ENCODE measurements at regions not wholly inside any gene's neighbourhood (a gene's known extent, or its start where the extent isn't known, plus 50 kb on each side); places are given as distances from the start of the nearest gene placed in this dataset.
"Not testable (repeated sequence)": the region's sequence is repeated elsewhere in the genome, so short reads cannot be mapped to it uniquely, and the experiment has no call there.

GRCh38 chr14:23861666-23862065 is 91.9 kb upstream of the DHRS4 start:
- no peak for DNase-seq (ENCODE audit: low spot score)

DNA sequence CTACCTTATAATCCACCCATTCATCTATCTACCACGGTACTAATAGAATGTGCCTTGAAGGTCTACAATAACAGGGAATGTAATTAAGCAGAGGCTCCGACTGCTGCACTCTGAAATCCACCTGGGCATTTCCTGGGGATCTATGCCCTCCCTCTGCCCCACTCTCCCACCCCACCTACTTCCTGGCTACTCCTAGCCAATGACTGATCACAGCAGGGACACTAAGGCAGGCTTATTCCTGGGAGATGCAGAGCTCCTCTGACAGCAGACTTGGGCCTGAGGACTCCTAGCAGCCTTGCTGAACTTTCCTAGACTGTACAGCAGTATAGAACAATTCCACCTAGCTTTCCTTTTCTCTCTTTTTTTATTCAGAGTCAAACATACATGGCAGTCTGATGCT is 91.1 kb upstream of the DHRS4 start:
- no peak for DNase-seq (ENCODE audit: low spot score)

DNA sequence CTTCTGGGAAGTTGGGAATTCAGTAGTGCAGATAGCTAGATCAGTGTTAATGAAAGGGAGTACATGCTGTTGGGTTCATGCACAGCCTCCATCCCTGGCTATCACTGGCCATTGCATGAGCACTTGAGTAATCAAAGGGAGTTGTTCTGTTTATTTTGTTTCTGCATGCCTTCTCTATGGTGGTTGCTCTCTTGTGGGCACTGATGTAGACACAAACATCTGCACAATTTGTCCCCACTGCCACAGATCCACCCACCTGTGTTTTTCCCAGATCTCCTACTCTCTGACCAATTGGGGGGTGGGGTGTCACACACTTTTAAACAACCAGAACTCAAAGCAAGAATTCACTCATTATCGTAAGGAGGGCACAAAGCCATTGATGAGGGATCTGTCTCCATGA is 89.7 kb upstream of the DHRS4 start:
- no peak for DNase-seq (ENCODE audit: low spot score)

- DNase-seq (ENCODE audit: low spot score) = peak; percentile 20
These were observed 89.3 kb upstream of the DHRS4 start for GRCh38 chr14:23864259-23864658.

GRCh38 chr14:23864861-23865260 is 88.7 kb upstream of the DHRS4 start:
- DNase-seq (ENCODE audit: low spot score) = no peak

DNA sequence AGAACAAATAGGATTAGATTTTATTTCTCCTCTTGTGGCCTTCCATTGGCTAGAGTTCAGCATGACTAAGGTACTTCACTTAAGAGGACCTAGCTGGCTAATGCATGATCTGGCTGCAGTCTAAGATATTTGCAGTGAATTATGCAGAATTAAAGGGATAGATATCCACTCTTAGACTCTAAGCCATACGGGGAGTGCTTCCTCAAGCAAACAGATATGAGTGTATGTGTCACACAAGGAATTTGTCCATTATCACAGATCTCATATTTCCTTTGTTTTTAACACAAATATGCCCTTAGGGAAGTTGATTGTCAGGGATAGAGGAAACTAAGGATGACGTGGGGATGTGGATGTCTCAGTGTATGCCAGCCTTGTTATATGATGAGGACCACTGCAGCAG is 88.1 kb upstream of the DHRS4 start:
- no peak for DNase-seq (ENCODE audit: low spot score)

DNA sequence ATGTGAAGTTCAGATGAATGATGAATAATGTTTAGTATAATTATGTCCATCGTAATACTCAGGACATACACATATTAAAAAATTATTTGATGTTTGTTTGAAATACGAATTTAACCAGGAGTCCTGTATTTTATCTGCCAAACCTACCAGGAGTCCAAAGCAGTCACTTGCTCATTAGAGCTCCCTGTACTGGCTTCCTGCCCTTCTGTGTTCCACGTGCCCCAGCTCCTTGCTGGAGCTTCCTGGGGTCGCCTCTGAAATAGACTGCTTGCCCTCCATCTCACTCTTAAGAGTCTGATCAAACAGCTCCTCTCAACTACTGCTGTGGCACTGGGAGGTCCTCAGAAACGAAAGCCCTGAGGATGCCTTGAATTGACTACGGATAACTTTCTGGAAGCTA is 87.3 kb upstream of the DHRS4 start:
- no peak for DNase-seq (ENCODE audit: low spot score)

- no peak for DNase-seq (ENCODE audit: low spot score)
These were observed 84.4 kb upstream of the DHRS4 start for GRCh38 chr14:23869078-23869719.

DNA sequence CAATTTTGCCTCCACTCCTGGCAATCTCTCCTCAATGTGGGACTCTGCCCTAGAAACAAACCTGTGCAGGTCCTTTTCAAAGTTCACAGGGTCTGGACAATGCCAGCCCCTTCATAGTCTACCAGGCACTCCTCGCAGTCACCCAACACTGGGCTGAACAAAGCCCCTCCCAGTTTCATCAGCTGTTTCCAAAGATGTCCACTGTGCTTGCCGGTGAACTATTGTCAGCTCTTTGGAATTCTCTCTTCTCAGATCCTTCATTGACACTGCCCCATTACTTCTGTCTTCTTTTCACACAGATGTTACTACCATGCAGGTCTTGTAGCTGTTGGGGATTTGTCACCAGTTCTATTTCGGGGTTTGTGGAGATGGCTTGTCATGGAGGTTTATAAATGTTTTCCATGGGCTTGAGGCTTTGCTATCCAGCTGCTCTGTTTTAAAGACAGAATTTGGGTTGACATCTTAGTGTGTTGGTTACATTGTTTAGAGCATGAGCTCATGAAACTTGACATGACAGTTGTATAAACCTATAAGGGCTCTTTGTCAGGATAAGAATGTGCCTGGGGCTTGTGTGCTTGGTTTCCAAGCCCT is 77.3 kb upstream of the DHRS4 start:
- no peak for DNase-seq (ENCODE audit: low spot score)

GRCh38 chr14:23877111-23877510 is 76.5 kb upstream of the DHRS4 start:
- no peak for DNase-seq (ENCODE audit: low spot score)

DNA sequence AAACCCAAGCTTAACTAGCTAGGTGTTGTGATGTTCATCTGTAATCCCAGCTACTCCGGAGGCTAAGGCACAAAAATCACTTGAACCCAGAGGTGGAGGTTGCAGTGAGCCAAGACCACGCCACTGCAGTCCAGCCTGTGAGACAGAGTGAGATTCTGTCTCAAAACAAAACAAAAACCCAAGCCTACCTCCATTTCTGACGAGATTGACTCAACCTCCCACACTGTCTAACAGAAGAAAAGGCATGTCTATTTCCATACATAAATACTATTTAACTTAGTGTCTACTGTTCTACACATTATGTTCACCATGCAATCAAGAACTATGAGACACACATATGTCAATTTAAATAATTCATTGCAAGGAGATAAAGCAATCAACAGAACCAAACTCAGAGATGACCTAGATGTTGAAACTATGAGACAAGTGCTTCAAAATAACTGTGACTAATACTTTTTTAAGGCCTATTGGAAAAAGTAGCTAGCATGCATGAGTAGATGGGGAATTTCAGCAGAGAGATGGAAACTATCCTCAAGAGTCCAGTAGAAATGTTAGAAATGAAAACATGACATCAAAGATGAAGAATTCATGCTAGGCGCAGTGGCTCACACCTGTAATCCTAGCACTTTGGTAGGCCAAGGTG is 75.9 kb upstream of the DHRS4 start:
- no peak for DNase-seq (ENCODE audit: low spot score)

DNA sequence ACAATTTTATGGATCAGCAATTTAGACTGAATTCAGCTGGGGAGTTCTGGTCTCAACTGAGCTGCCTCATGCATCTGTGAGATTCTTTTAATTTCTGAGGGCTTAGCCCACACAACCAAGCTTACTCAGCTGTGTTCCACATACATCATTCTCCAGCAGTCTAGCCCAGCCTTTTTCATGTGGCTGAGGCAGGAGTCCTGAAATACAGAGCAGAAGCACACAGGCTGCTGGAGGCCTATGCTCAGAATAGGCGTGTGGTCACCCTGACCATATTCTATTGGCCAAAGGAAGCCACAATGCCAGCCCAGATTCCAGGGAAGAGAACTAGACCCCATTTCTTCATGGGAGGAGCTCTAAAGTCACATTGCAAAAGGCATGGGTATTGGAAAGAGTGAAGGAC is 72.3 kb upstream of the DHRS4 start:
- DNase-seq (ENCODE audit: low spot score) = peak; percentile 34

GRCh38 chr14:23883684-23884540 is 69.7 kb upstream of the DHRS4 start:
- DNase-seq (ENCODE audit: low spot score) = no peak

- DNase-seq (ENCODE audit: low spot score) = no peak
These were observed 69.0 kb upstream of the DHRS4 start for GRCh38 chr14:23884541-23884904.

- DNase-seq (ENCODE audit: low spot score) = no peak
These were observed 66.0 kb upstream of the DHRS4 start for GRCh38 chr14:23887536-23887935.

DNA sequence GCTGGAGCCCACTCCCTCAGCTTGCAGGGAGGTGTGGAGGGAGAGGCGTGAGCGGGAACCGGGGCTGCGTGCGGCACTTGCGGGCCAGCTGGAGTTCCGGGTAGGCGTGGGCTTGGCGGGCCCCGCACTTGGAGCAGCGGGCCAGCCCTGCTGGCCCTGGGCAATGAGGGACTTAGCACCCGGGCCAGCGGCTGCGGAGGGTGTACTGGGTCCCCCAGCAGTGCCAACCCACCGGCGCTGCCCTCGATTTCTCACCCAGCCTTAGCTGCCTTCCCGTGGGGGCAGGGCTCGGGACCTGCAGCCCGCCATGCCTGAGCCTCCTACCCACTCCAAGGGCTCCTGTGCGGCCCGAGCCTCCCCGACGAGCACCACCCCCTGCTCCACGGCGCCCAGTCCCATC is 61.9 kb upstream of the DHRS4 start:
- DNase-seq (ENCODE audit: low spot score) = not testable (repeated sequence)

DNA sequence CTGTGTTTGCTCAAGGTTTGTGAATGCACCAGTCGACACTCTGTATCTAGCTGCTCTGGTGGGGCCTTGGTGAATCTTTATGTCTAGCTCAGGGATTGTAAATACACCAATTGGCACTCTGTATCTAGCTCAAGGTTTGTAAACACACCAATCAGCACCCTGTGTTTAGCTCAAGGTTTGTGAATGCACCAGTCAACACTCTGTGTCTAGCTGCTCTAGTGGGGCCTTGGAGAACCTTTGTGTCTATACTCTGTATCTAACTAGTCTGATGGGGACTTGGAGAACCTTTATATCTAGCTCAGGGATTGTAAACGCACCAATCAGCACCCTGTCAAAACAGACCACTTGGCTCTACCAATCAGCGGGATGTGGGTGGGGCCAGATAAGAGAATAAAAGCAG is 61.3 kb upstream of the DHRS4 start:
- DNase-seq (ENCODE audit: low spot score) = not testable (repeated sequence)

DNA sequence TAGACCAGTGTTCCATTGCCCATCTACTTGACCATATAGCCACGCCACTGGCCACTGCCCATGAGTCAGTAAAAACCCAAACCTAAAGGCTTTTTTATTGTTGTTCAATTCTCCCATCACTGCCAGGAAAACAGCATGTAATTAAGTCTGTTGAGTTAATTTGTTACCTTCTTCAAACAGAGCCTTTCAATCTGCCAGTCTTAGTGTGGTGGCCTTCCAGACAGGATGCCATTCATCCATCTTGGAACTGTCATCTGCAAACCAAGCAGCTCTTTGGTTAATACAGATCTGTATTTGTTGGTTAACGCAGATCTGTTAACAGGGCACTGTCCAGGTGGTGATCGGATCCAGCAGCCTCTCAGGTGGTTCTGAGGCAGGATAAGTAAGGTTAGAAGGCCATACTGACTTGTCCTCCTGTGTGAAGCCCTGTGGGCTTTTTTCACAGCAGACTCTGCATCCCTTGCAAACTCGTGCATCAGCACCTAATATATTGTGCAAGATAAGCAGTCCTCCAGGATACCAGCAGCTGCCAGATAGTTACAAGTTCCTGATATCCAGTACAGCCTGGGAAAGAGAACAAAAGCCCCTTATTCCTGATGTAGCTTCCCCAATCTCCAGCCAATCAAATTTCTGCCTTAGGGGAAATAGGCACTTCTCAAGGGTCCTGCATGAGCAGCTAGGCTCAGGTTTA is 59.1 kb upstream of the DHRS4 start:
- DNase-seq (ENCODE audit: low spot score) = no peak

GRCh38 chr14:23895053-23895419 is 58.5 kb upstream of the DHRS4 start:
- no peak for DNase-seq (ENCODE audit: low spot score)

- DNase-seq (ENCODE audit: low spot score) = peak; percentile 34
These were observed 58.1 kb upstream of the DHRS4 start for GRCh38 chr14:23895480-23895879.

DNA sequence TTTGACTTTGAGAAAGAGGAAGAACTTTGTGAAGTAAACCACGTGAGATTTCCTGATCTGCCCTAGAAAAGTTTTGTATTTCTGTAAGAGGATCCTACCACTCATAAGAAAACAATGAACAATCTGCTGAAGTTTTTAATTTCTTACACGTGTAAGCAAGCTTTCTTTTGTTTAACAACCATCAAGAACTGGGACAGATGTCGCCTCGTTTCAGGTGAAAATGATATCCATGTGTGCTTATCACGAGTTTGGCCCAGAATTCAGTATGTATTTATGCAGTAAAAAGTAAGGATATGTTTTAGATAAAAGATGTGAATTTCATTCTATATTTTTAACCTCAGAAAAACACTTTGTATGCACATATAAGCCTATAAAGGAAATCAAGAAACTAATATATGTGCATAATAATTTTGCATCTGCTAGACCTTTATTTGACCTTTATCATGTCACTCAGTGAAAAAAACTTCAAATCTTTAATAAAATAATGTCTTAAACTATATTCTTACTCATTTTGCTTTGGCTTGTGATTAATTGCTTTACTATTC is 56.9 kb upstream of the DHRS4 start:
- DNase-seq (ENCODE audit: low spot score) = no peak

DNA sequence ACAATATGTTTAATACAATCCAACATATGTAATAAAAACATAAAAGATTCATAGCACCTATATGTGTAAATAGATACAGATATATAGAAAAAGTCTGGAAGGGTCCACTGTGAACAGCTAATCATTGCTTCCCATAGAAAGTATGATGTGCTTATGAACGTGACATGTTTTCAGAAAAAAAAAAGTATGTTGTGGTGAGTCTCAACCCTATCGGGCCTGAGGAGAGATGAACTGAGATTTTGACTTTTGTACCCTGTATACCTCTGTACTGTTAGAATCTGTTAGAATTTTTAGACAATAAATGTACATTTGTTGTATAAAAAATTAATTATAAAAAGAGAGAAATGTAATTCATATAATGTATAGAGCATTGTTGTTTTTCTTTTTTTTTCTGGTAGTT is 56.3 kb upstream of the DHRS4 start:
- not testable (repeated sequence) for DNase-seq (ENCODE audit: low spot score)

All from AG20443 (cell line).